PFSK-1 (cell line): ENCODE measurements at regions not wholly inside any gene's neighbourhood (a gene's known extent, or its start where the extent isn't known, plus 50 kb on each side); places are given as distances from the start of the nearest gene placed in this dataset.

Experiments
- FOXP2 ChIP-seq: optimal IDR thresholded peaks from 2 replicates; pipeline ENCODE3; 2011; ENCODE audit warnings: borderline replicate concordance, control low read depth, inconsistent platforms; ENCODE audit not compliant: insufficient read depth; ENCODE audit errors: extremely low read length, extremely low read depth
- POLR2AphosphoS5 ChIP-seq: IDR thresholded peaks from 2 replicates; pipeline ENCODE4 v1.6.1; 2012; ENCODE audit warnings: low read depth, mild to moderate bottlenecking, control low read depth, low read length, moderate library complexity
- REST ChIP-seq, 2 experiments: IDR thresholded peaks; 2 replicates each; pipeline versions ENCODE4 v1.6.1 to v1.8.0; 2011 to 2012; ENCODE audit warnings: low read depth in 2 of 2, low read length in 2 of 2, control low read depth in 1 of 2, inconsistent platforms in 1 of 2, mild to moderate bottlenecking in 1 of 2, moderate library complexity in 1 of 2; ENCODE audit not compliant: insufficient read depth in 1 of 2
- SIN3A ChIP-seq: IDR thresholded peaks from 2 replicates; pipeline ENCODE4 v1.6.1; 2012; ENCODE audit warnings: mild to moderate bottlenecking, low read length, moderate library complexity, borderline replicate concordance; ENCODE audit not compliant: insufficient read depth
- TAF1 ChIP-seq: IDR thresholded peaks from 2 replicates; pipeline ENCODE4 v1.6.1; 2012; ENCODE audit warnings: low read length, control low read depth, borderline replicate concordance; ENCODE audit not compliant: insufficient read depth

- TF ChIP-seq FOXP2 (no peak), TAF1 (no peak), SIN3A (no peak), REST (IDR thresholded peaks at IDR 0.05; ENCODE audit: insufficient read depth in 1 of 2, low read depth in 2 of 2, low read length in 2 of 2) (no peak), POLR2AphosphoS5 (no peak)
Observed at GRCh38 chr1:41977326-41977725, 58.6 kb upstream of the HIVEP3 start.

- TF ChIP-seq POLR2AphosphoS5 = no peak
- no peak for TF ChIP-seq FOXP2
- no peak for TF ChIP-seq SIN3A
- no peak for TF ChIP-seq REST (IDR thresholded peaks at IDR 0.05; ENCODE audit: insufficient read depth in 1 of 2, low read depth in 2 of 2, low read length in 2 of 2)
- TF ChIP-seq TAF1 = no peak
Observed at GRCh38 chr1:41976671-41977070, 57.9 kb upstream of the HIVEP3 start.

- TF ChIP-seq SIN3A (no peak), FOXP2 (no peak), REST (IDR thresholded peaks at IDR 0.05; ENCODE audit: insufficient read depth in 1 of 2, low read depth in 2 of 2, low read length in 2 of 2) (no peak), POLR2AphosphoS5 (no peak), TAF1 (no peak)
Observed at GRCh38 chr1:41975850-41976569, 57.3 kb upstream of the HIVEP3 start.

- TF ChIP-seq REST (IDR thresholded peaks at IDR 0.05; ENCODE audit: insufficient read depth in 1 of 2, low read depth in 2 of 2, low read length in 2 of 2) (no peak), POLR2AphosphoS5 (no peak), TAF1 (no peak), SIN3A (no peak), FOXP2 (no peak)
Observed at GRCh38 chr1:41975121-41975520, 56.4 kb upstream of the HIVEP3 start.
